ENCODE measurements at regions not wholly inside any gene's neighbourhood (a gene's known extent, or its start where the extent isn't known, plus 50 kb on each side); places are given as distances from the start of the nearest gene placed in this dataset.

DNA sequence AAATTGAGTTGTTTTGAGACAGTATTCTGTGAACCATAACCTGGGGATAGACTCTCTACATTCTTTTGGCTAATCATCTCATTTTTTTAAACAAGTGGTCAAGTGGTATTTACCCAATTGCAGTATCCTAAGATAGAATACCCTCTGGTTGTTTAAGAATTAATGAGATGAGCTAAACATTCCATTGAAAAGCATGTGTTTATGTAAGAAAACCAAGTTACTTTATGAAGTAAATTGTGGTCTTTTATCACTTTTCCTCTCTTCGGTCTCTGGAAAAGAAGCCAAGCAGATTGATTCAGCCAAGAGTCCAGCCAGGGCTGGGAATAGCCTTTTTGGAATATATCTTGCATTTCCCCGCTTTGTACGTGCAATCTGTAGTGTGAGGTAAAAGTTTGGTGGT, 185.7 kb upstream of the TOPAZ1 start:
- TF ChIP-seq CTCF (IDR thresholded peaks at IDR 0.05) (no peak), EP300 (IDR thresholded peaks at IDR 0.05) (no peak), POLR2A (IDR thresholded peaks at IDR 0.05) (no peak)

Data from gastroesophageal sphincter (tissue), 3 donors.